DND-41 (cell line): ENCODE measurements at regions not wholly inside any gene's neighbourhood (a gene's known extent, or its start where the extent isn't known, plus 50 kb on each side); places are given as distances from the start of the nearest gene placed in this dataset.

Experiments
- EZH2 ChIP-seq: IDR thresholded peaks from 3 replicates; pipeline ENCODE4 v1.6.1; 2012; ENCODE audit warnings: borderline replicate concordance, low read depth, mild to moderate bottlenecking, moderate library complexity, low read length, inconsistent platforms; ENCODE audit not compliant: severe bottlenecking
- TF ChIP-seq, protein P1 (sequence below): IDR thresholded peaks from 2 replicates; pipeline ENCODE4 v1.5.1; 2012; ENCODE audit warnings: borderline replicate concordance, low read length, moderate library complexity, mild to moderate bottlenecking; ENCODE audit not compliant: poor library complexity, severe bottlenecking; ENCODE audit errors: extremely low read depth

DNA sequence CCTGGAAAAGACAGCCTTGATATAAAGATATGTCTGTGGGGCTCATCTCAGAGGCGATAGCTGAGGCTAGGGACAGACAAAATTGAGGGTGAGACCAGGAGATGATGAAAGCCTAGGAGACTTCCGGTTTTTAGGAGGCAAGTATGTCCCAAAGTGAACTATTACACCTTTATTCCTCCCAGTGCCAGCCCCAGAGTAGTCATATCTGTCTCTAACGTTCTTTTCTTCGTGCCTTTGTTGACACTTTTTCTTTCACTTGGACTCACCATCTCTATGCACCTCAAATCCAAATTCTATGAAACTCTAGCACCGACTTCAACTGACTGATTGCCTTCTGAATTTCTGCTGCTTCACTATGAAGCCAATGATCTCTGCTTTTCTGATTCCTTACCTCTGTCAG, 93.8 kb upstream of the RASGRP1 start:
- TF ChIP-seq, protein P1, sequence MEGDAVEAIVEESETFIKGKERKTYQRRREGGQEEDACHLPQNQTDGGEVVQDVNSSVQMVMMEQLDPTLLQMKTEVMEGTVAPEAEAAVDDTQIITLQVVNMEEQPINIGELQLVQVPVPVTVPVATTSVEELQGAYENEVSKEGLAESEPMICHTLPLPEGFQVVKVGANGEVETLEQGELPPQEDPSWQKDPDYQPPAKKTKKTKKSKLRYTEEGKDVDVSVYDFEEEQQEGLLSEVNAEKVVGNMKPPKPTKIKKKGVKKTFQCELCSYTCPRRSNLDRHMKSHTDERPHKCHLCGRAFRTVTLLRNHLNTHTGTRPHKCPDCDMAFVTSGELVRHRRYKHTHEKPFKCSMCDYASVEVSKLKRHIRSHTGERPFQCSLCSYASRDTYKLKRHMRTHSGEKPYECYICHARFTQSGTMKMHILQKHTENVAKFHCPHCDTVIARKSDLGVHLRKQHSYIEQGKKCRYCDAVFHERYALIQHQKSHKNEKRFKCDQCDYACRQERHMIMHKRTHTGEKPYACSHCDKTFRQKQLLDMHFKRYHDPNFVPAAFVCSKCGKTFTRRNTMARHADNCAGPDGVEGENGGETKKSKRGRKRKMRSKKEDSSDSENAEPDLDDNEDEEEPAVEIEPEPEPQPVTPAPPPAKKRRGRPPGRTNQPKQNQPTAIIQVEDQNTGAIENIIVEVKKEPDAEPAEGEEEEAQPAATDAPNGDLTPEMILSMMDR = no peak
- no peak for TF ChIP-seq EZH2
